ENCODE measurements at regions not wholly inside any gene's neighbourhood (a gene's known extent, or its start where the extent isn't known, plus 50 kb on each side); places are given as distances from the start of the nearest gene placed in this dataset.

- TF ChIP-seq FOXA1 (IDR thresholded peaks at IDR 0.05) (no peak), MAX (IDR thresholded peaks at IDR 0.05) (no peak), YY1 (IDR thresholded peaks at IDR 0.05) (no peak), RXRA (IDR thresholded peaks at IDR 0.05) (no peak), SP1 (IDR thresholded peaks at IDR 0.05) (no peak)
- TF ChIP-seq, protein P1, sequence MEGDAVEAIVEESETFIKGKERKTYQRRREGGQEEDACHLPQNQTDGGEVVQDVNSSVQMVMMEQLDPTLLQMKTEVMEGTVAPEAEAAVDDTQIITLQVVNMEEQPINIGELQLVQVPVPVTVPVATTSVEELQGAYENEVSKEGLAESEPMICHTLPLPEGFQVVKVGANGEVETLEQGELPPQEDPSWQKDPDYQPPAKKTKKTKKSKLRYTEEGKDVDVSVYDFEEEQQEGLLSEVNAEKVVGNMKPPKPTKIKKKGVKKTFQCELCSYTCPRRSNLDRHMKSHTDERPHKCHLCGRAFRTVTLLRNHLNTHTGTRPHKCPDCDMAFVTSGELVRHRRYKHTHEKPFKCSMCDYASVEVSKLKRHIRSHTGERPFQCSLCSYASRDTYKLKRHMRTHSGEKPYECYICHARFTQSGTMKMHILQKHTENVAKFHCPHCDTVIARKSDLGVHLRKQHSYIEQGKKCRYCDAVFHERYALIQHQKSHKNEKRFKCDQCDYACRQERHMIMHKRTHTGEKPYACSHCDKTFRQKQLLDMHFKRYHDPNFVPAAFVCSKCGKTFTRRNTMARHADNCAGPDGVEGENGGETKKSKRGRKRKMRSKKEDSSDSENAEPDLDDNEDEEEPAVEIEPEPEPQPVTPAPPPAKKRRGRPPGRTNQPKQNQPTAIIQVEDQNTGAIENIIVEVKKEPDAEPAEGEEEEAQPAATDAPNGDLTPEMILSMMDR (IDR thresholded peaks at IDR 0.05; ENCODE audit: low read depth, low read length, missing input control), result no peak
- TF ChIP-seq, protein P2, sequence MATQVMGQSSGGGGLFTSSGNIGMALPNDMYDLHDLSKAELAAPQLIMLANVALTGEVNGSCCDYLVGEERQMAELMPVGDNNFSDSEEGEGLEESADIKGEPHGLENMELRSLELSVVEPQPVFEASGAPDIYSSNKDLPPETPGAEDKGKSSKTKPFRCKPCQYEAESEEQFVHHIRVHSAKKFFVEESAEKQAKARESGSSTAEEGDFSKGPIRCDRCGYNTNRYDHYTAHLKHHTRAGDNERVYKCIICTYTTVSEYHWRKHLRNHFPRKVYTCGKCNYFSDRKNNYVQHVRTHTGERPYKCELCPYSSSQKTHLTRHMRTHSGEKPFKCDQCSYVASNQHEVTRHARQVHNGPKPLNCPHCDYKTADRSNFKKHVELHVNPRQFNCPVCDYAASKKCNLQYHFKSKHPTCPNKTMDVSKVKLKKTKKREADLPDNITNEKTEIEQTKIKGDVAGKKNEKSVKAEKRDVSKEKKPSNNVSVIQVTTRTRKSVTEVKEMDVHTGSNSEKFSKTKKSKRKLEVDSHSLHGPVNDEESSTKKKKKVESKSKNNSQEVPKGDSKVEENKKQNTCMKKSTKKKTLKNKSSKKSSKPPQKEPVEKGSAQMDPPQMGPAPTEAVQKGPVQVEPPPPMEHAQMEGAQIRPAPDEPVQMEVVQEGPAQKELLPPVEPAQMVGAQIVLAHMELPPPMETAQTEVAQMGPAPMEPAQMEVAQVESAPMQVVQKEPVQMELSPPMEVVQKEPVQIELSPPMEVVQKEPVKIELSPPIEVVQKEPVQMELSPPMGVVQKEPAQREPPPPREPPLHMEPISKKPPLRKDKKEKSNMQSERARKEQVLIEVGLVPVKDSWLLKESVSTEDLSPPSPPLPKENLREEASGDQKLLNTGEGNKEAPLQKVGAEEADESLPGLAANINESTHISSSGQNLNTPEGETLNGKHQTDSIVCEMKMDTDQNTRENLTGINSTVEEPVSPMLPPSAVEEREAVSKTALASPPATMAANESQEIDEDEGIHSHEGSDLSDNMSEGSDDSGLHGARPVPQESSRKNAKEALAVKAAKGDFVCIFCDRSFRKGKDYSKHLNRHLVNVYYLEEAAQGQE (IDR thresholded peaks at IDR 0.05), result no peak
Observed at GRCh38 chr13:76719955-76720354, 166.2 kb downstream of the KCTD12 start.

Data from liver (tissue), 3 donors.